ENCODE measurements at regions not wholly inside any gene's neighbourhood (a gene's known extent, or its start where the extent isn't known, plus 50 kb on each side); places are given as distances from the start of the nearest gene placed in this dataset.

- H3K9me1 ChIP-seq (replicated peaks; ENCODE audit: control insufficient read depth, extremely low read depth, insufficient read depth, low read length) = no peaks in the 10 kb centered on the region
- intact Hi-C loops (cut with micrococcal nuclease) (no loop called here), dilution Hi-C loops (cut with MboI; ENCODE audit: extremely low pct_ligation_motif_present, low sequenced_read_pairs) (no loop called here)
- ChIA-PET POLR2A (no interaction called here), CTCF (no interaction called here)
- no peak for TF ChIP-seq MYC (IDR thresholded peaks at IDR 0.05; ENCODE audit: low read depth, low read length)
- TF ChIP-seq MAX (IDR thresholded peaks at IDR 0.05; ENCODE audit: insufficient read depth, insufficient read length) = no peak
- TF ChIP-seq FOS (IDR thresholded peaks at IDR 0.05; ENCODE audit: borderline replicate concordance, insufficient read depth, low read length) = no peak
- no peak for TF ChIP-seq JUN (IDR thresholded peaks at IDR 0.05; ENCODE audit: borderline replicate concordance, insufficient read depth, insufficient read length, low read depth)
- TF ChIP-seq, protein P1, sequence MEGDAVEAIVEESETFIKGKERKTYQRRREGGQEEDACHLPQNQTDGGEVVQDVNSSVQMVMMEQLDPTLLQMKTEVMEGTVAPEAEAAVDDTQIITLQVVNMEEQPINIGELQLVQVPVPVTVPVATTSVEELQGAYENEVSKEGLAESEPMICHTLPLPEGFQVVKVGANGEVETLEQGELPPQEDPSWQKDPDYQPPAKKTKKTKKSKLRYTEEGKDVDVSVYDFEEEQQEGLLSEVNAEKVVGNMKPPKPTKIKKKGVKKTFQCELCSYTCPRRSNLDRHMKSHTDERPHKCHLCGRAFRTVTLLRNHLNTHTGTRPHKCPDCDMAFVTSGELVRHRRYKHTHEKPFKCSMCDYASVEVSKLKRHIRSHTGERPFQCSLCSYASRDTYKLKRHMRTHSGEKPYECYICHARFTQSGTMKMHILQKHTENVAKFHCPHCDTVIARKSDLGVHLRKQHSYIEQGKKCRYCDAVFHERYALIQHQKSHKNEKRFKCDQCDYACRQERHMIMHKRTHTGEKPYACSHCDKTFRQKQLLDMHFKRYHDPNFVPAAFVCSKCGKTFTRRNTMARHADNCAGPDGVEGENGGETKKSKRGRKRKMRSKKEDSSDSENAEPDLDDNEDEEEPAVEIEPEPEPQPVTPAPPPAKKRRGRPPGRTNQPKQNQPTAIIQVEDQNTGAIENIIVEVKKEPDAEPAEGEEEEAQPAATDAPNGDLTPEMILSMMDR (IDR thresholded peaks at IDR 0.05; ENCODE audit: extremely low read depth in 1 of 2, insufficient read depth in 1 of 2, low read depth in 1 of 2, low read length in 2 of 2) = no peak
- TF ChIP-seq EZH2 (IDR thresholded peaks at IDR 0.05; ENCODE audit: borderline replicate concordance, low read depth, low read length, severe bottlenecking) = no peak
- no peak for TF ChIP-seq GATA2 (IDR thresholded peaks at IDR 0.05; ENCODE audit: insufficient read depth, insufficient read length, low read depth, low read length)
- TF ChIP-seq POLR2AphosphoS5 (IDR thresholded peaks at IDR 0.05; ENCODE audit: insufficient read depth, low read depth, low read length) = no peak
- no peak for TF ChIP-seq POLR2A (IDR thresholded peaks at IDR 0.05; ENCODE audit: low read depth, low read length)
- no peaks in the 10 kb centered on the region for H3K4me1 ChIP-seq (ENCODE audit: control insufficient read depth, extremely low read depth, insufficient read depth, low read length)
- no peak for FAIRE-seq
- H3K9ac ChIP-seq (replicated peaks; ENCODE audit: extremely low read depth, insufficient read depth, low read length) = no peak overlapping the region
- DNase-seq (ENCODE audit: low read depth, low spot score) = no peak
- no peak overlapping the region for H3K4me3 ChIP-seq (replicated peaks in 1 of 3; ENCODE audit: insufficient read depth in 1 of 3, low read depth in 1 of 3, low read length in 3 of 3)
- no peak overlapping the region for H2AFZ ChIP-seq (ENCODE audit: low read depth, low read length)
- H3K79me2 ChIP-seq (ENCODE audit: control insufficient read depth, insufficient read depth, low read length) = no peaks in the 10 kb centered on the region
- no TSS peak for BruUV-seq (replicated peaks)
- no peak overlapping the region for H3K27ac ChIP-seq (ENCODE audit: insufficient read depth, low read depth, low read length)
- no peaks in the 10 kb centered on the region for H3K27me3 ChIP-seq (ENCODE audit: control insufficient read depth in 2 of 2, insufficient read depth in 2 of 2, low read length in 2 of 2)
- no peak overlapping the region for H3K4me2 ChIP-seq (ENCODE audit: insufficient read depth, low read length)
- H3K9me3 ChIP-seq (replicated peaks; ENCODE audit: control insufficient read depth, insufficient read depth, low read length) = peaks cover under 1% of the 10 kb centered on the region
- no peaks in the 10 kb centered on the region for H3K36me3 ChIP-seq (ENCODE audit: control insufficient read depth in 2 of 2, extremely low read depth in 1 of 2, insufficient read depth in 2 of 2, low read length in 2 of 2)
- H4K20me1 ChIP-seq (replicated peaks; ENCODE audit: control insufficient read depth, extremely low read depth, insufficient read depth, low read length) = no peaks in the 10 kb centered on the region
Measured at GRCh38 chr9:29659014-29659413, 2085.7 kb upstream of the C9orf72 start.
